ENCODE measurements at regions not wholly inside any gene's neighbourhood (a gene's known extent, or its start where the extent isn't known, plus 50 kb on each side); places are given as distances from the start of the nearest gene placed in this dataset.

GRCh38 chr2:164190700-164191099 is 430.6 kb downstream of the GRB14 start:
- H3K4me1 ChIP-seq (ENCODE audit: insufficient read depth) = no peaks in the 10 kb centered on the region
- no peaks in the 10 kb centered on the region for H3K9me3 ChIP-seq
- intact Hi-C loops (cut with DNase I) = no loop called here
- TF ChIP-seq EP300 (IDR thresholded peaks at IDR 0.05) (no peak), POLR2A (IDR thresholded peaks at IDR 0.05) (no peak), CTCF (IDR thresholded peaks at IDR 0.05) (no peak)
- H3K27ac ChIP-seq = no peak overlapping the region
- no peaks in the 10 kb centered on the region for H3K36me3 ChIP-seq
- no peak overlapping the region for H3K4me3 ChIP-seq
- 39 to 52% (median 40%) methylated on average over 4 of the region's 4 CpGs for WGBS, 3 donors
- no peak for DNase-seq
- H3K27me3 ChIP-seq = no peaks in the 10 kb centered on the region

- no peaks in the 10 kb centered on the region for H3K27me3 ChIP-seq
- H3K9me3 ChIP-seq = no peaks in the 10 kb centered on the region
- H3K4me3 ChIP-seq = no peak overlapping the region
- DNase-seq = no peak
- no peak overlapping the region for H3K27ac ChIP-seq
- 80 to 95% (median 87%) methylated on average over 2 of the region's 2 CpGs for WGBS, 3 donors
- H3K36me3 ChIP-seq = no peaks in the 10 kb centered on the region
- TF ChIP-seq CTCF (IDR thresholded peaks at IDR 0.05) = no peak
- no peak for TF ChIP-seq EP300 (IDR thresholded peaks at IDR 0.05)
- no peak for TF ChIP-seq POLR2A (IDR thresholded peaks at IDR 0.05)
- H3K4me1 ChIP-seq (ENCODE audit: insufficient read depth) = no peaks in the 10 kb centered on the region
- intact Hi-C loops (cut with DNase I) = no loop called here
These were observed 431.4 kb downstream of the GRB14 start for GRCh38 chr2:164189851-164190250.

- Histone ChIP-seq H3K36me3 (no peaks in the 10 kb centered on the region), H3K27ac (no peak overlapping the region), H3K4me3 (no peak overlapping the region), H3K27me3 (no peaks in the 10 kb centered on the region), H3K9me3 (no peaks in the 10 kb centered on the region), H3K4me1 (ENCODE audit: insufficient read depth) (no peaks in the 10 kb centered on the region)
- no peak for DNase-seq
- WGBS, 3 donors = 82 to 95% (median 92%) methylated on average over 4 of the region's 4 CpGs
- no peak for TF ChIP-seq EP300 (IDR thresholded peaks at IDR 0.05)
- TF ChIP-seq POLR2A (IDR thresholded peaks at IDR 0.05) = no peak
- no peak for TF ChIP-seq CTCF (IDR thresholded peaks at IDR 0.05)
- intact Hi-C loops (cut with DNase I) = no loop called here
These were observed 434.2 kb downstream of the GRB14 start for GRCh38 chr2:164187121-164187520.

GRCh38 chr2:164186591-164186990 is 434.7 kb downstream of the GRB14 start:
- H3K36me3 ChIP-seq = no peaks in the 10 kb centered on the region
- H3K4me1 ChIP-seq (ENCODE audit: insufficient read depth) = no peaks in the 10 kb centered on the region
- no peak overlapping the region for H3K4me3 ChIP-seq
- 75 to 87% (median 77%) methylated on average over 6 of the region's 6 CpGs for WGBS, 3 donors
- intact Hi-C loops (cut with DNase I) = no loop called here
- H3K27me3 ChIP-seq = no peaks in the 10 kb centered on the region
- no peak for DNase-seq
- H3K9me3 ChIP-seq = no peaks in the 10 kb centered on the region
- TF ChIP-seq POLR2A (IDR thresholded peaks at IDR 0.05) (no peak), CTCF (IDR thresholded peaks at IDR 0.05) (no peak), EP300 (IDR thresholded peaks at IDR 0.05) (no peak)
- H3K27ac ChIP-seq = no peak overlapping the region
